ENCODE measurements at regions not wholly inside any gene's neighbourhood (a gene's known extent, or its start where the extent isn't known, plus 50 kb on each side); places are given as distances from the start of the nearest gene placed in this dataset.

DNA sequence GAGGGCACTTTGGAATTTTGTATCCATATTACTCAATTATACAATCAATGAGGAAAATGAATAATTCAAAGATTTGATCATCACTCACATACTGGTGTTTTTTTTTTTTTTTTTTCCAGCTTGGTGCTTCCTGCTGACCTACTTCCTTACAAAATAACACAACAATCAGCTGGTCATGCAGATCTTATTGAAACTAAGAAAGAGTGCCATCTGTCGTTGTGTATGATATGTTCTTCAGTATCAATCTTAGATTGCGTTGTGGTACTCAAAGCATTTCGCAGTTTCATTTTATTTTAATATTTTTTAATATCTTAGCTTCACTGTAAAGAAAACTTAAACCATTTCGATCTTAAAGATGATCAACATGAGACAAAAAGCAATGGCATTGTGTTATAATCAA is 155.6 kb downstream of the OGFRL1 start:
- DNase-seq = no peak

DNA sequence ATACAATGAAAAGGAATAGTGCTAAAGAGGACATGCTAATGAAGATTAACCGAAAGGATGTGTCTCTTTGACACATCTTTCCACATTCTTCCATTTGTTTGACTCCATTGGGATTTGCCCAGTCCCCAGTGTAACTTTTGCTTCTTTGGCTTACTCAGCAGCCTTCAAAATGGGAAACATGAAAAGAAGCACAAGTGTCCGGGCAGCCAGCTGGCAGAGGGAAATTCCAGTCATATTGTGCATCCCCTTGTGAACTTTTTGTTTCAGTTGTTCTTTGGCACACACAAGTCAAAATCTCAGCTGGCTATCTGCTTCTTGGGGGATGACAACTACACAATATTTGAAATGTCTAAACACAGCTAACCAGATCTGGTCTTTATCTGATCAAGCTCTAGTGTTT is 157.4 kb downstream of the OGFRL1 start:
- no peak for DNase-seq

DNA sequence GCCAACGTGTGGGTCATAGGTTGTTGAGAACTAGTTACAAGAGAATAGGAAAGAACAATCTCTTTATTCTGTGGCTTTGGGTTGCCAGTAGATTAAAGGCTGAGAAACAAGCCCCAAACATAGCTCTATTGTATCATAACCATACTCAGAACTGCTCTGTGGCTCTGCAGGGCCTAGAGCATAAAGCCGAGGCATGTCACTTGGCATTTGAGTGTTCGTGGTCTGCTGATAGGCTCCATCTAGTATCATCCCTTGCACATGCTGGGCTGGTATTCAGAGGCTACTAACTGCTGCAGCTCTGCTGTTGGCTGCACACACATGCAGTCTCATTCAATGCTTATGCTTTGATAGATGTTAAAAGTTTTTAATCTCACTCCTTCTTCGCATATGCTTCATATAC is 157.9 kb downstream of the OGFRL1 start:
- no peak for DNase-seq

DNA sequence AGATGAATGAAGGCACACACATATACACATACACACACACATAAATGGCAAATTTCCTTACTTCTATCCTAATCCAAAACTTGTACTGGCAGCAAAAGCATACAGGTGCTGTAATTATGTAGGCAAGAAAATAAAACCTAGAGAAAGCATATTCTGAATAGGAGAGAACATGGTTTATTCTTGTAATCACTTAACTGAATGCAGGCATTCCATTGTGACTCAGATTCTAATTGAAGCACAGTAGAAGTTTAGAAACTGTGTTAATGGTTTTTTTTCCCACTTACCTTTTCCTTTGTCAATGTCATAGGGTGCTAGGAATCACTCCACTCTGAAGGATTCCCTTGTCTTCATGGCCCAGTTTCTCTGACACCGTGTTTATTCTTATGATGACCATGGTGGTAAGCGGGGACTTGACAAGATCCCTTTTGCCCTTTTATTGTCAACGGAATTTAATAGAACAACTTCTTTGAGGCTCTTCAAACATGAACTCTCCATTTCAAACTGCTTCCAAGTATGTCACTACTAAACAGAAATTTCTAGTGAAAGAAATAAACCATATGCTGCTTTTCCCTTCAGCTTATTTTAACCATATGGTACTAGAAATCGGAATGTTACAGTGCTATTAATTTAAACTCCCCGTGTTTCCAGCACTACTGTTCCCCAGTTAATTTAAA is 164.2 kb downstream of the OGFRL1 start:
- DNase-seq = no peak

DNA sequence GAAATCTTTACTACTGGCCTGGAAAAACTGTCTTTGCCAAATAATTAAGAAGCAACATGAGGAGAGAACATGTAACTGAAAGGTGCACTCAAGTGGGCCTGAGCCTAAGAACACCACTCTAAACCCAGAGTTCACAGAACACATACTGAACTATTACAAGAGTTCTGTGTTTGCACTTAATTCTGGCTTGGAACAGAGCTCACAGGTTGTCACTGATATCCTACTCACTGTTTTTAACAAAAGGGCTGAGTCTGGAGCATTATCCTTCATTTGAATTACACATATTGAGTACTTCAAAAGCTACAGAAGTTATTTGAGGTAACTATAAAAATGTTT is 164.7 kb downstream of the OGFRL1 start:
- DNase-seq = no peak

DNA sequence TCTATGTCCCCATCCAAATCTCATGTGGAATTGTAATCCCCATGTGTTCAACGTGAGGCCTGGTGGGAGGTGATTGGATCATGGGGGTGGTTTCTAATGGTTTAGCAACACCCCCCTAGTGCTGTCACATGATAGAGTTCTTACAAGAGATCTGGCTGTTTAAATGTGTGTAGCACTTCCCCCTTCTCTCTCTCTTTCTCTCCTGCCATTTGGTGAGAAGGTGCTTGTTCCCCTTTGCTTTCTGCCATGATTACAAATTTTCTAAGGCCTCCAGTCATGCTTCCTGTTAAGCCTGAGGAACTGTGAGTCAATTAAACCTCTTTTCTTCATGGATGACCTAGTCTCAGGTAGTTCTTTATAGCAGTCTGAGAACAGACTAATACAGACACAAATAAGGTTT is 165.4 kb downstream of the OGFRL1 start:
- no peak for DNase-seq

DNA sequence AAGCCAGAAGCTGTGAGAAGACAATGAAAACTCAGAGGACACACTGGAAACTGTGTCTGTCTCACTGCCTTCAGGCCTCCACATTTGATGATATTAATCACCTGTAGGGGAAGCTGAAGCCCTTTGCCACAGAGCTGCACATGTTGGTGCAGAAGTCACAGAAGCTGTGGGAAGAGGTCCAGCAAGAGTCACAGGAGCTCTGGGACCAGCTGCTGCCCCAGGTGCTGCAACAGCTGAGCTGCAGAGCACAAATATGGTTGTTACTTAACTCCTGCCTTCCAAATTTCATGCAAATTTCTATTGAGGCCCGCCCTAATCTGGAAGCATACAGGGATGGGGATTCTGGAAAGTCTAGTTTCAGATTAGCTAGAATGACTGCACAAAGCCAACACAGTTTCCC is 169.3 kb downstream of the OGFRL1 start:
- DNase-seq = peak; percentile 51

DNA sequence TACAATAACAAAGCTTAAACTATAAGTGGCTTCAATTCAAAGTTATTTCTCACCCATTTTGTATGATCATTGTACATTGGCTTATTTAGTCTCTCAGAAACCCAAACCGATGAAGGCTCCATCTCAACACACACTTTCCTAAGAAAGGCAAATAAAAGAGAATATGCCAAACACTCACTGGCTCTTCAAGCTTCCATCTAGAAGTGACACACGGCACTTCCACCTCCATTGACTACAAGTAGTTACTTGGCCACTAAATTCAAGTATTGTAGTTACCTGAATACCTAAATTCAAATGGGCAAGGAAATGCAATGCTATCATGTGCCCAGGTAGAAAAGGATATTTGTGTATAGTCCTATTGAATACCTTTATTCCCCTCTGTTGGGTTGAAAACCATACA is 170.6 kb downstream of the OGFRL1 start:
- peak; percentile 84 for DNase-seq

DNA sequence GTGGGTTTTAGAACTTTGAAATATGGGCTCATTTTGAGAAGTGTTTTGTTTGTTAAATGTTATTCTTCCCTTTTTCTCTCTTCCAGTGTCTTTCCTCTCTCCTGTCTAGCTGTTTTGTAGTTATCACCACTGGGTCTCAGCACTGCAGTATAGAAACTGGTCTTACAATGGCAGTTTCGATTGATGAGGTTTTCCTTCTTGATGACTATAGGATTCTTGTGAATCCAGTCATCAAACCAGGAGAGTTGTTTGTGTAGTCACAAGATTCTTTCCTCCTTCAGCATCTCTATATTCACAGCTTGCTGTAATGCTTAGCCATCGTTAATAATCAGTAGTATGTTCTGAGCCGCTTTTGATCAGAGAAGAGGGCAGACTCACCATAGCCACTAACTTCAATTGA is 172.3 kb downstream of the OGFRL1 start:
- DNase-seq = no peak

DNA sequence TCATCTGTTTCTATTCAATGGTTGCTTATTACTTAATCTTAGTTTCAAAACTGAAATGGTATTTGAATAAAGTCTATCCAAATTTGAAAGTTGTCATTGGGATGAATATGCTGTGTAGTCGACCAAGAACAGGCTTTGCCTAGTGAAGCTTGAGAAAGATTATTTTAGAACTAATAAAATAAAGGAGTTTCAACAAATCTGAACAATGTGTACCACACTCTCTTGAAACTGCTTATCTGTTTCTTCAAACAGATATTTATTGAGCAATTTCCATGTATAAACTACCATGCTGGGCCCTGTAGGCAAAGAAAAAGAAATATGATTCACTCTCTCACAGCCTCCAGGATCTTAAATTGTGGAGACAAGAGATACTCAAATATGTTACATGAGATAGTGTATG is 174.4 kb downstream of the OGFRL1 start:
- DNase-seq = no peak

DNA sequence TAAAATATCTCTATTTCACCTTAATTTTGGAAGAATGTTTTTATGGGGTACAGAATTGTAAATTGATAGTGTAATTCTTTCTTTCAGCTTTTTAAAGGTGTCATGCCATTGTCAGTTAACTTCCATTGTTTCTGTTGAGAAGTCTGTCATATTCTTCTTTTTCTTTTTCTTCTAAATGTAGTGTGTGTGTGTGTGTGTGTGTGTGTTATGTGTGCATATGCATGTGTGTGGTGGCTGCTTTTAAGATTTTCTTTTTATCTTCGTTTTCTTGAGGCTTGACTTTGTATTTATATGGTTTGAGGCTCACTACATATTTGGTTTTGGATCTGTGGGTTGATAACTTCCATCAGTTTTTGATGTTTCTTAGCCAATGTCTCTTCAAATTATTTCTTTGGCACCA is 176.5 kb downstream of the OGFRL1 start:
- DNase-seq = no peak

DNA sequence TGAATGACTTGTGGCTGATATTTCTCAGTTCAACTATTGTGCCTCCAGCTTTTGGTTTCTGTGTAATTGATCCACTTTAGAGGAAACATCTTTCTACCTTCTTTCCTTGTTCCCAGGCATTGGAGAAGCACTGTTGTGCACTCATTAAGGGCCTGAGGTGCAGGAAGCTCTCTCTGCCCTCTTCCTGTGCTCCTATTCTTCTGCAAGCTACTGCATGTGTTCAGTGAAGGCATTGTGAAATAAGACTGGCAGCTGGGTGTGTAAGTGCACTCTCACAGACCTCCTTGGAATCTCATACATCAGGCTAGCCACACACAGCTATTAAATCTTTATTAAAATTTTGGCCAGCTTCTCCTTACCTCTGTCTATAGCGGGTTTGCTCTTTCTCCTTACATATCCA is 177.8 kb downstream of the OGFRL1 start:
- no peak for DNase-seq

DNA sequence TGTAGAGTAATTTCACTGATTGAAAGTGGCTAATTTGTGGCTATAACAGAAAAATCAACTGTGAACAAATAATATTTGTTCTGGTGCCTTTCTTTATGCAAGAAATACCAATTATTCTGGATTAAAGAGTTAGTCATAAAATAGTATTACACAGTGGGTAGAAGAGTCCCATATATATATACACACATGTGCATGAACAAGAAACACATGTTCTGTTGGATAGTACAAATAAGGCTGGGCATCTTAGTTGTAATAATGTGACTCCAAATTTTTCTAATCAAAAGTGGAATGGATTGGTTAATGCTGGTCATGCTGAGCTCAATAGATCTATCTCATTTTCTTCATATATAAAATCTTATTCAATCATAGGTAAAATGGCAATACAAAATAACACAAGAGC is 179.4 kb downstream of the OGFRL1 start:
- no peak for DNase-seq

DNA sequence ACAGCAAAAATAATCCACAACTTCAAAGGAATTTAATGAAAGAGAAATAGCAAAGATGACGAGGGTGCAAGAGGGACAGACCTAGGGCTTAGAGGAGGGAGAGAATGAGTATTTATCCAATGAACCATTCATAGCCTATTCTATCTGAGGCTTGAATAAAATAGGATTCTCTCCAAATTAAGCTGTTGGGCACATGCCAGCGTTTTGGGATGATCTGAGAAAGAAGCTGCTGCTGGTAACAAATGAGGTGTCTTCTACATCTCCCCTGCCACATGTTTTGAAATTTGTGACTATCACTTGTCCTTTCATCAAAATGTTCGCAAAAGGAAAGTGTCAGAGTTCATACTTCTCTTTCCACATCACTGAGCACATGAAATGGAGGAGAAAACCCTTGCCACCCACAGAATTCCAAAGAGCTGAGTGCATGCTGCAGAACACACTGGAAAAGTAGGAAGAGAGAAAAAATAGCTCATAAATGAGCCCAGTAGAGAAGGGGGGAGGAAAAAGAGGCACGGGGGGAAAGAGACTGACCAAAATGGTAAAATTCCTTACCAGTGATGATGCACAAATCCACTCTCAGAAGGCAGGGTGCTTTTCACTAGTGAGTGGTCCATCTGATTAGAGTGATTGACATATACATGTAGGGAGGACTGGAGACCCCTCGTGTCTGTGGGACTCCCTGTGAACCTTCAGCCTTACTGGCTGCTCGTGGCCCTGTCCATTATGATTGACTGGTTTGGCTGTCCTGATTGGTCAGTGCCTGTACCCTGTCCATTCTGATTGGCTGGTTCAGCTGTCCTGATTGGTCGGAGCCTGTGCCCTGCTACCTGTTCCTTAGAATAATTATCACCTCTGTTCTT is 180.5 kb downstream of the OGFRL1 start:
- no peak for DNase-seq

DNA sequence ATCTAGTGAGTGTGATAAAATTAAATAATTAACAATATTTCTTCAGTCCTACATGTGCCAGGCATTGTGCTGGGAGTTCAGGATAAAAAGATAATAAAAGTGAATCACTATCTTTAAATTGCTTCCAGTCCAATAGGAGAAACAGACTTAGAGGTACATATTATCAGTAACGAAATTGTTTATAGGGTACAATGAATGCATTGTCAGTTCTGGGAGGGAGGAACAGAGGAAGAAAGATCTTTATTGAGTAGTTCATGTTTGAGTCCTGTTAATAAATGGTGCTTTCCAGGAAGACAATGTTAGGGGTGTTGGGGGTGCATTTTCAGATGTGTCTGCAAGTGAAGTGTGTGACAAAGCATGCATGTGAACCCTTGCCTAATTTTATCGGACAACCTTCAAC is 183.1 kb downstream of the OGFRL1 start:
- no peak for DNase-seq

DNA sequence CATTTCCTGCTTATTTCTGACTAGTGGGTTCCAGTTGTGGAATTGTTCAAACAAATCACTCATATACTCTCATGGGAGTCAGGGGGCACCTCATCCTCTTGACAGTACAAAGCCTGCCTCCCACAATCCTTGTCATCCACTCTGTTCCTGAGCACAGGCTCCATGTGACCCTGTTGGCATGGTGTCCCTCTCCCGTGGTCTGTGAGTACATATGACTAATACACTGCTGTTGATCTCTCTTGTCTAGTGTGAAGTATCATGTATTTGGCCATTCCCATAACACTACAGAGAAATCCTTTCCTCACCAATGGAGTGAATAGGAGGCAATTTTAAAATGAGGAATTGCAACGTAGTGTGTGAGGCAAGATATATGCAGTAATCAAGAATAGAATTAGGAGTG is 185.3 kb downstream of the OGFRL1 start:
- DNase-seq = peak; percentile 20

DNA sequence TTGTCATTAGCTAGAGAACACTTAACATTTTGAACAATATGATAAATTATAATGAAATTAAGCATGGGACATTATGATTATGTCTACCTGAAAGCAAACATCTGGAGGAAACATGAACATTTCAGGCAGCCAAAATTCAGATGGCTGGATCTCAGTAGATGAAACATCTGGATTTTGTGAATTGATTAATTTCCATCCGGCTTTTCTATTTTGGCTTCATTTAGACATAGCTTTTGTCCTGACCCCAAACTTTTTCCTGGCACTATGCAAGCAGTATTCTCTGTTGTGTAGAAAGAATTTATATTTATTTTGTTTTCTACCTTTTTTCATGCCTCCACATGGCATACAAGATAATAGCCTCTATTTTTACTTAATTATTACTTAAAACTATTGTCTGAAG is 186.3 kb downstream of the OGFRL1 start:
- DNase-seq = no peak

DNA sequence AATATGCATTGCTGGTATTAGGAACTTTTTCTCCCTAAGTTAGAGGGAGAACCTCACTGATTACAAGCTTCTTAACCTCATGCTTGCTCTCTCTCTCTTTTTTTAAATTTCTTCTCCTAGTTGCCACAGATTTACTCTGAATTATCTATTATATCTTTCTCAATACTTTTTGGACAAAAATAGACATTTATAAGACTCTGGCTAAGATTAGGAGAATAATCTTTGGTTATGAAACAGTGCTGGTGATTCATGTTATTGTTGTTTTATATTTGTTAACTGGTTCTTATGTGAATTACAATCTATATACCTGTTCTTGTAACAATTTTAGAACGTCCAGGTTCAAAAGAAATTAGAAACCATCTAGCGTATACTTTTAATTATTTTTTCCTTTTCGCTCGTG is 187.8 kb downstream of the OGFRL1 start:
- DNase-seq = no peak

DNA sequence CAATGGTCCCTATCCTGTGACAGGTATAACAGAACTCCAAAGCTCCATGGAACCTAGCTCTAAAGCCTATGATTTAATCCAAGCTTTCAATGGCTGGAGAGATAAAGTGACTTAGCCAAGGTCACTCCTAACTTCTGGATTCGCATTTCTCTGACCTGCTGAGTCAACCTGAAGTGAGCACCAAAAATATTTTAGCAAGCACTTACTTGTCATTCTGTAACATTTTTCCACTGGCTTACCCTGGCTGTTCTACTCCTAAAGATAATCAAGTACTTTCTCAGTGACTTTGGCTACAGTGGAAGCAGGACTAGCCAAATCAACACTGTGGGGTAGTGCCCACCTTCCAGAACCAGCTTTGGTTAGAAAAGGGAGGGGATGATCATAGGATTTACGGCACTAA is 188.3 kb downstream of the OGFRL1 start:
- no peak for DNase-seq

DNA sequence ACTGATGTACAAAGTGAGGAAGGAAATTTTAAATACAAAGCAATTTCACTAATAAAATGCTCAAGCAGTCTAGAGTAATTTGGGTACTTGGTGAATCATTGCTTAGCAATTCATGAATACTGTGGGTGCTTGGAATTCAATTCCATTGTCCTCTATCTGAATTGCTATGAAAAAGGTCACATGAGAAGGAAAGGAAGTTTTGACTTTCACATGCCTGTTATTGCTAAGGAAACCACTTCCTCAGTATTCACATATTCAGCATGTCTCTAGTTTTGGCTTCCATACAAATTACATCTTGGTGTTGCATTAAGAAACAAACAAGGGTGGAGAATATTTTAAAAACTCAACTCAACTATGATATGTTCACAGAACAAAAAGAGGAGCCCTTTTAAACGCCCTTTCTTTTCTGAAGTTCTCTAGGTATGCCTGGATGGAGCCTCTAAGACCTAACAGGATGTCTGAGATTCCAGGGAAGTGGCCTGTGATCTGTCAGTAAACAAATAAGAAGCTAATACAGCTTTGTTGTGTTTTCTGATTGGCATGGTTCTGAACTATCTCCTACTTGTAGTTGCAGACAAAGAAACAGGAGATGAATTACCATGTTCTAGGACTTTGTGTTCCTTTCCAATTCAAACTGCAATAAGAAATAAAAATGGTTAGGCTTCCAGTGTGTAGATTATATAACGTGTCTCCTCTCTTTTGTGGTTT is 190.4 kb downstream of the OGFRL1 start:
- peak; percentile 9 for DNase-seq

DNA sequence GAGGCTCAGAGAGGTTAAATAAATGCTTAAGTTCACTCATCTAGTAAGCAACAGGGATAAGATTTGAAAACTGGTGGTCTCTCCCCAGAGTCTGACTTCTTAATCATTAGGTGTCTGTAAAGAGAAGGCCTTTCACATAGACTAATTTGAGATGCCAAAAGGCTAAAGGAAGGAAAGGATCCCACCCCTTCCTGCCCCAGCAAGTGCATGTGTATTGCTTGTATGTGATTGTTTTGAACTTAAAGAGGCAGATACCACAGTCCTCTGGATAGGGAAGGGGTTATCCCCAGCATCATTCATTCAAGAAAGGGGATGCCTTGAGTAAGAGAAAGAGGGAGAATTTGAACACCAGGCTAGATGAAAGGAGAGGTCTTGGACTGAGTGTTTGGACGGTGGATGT is 192.0 kb downstream of the OGFRL1 start:
- DNase-seq = no peak

DNA sequence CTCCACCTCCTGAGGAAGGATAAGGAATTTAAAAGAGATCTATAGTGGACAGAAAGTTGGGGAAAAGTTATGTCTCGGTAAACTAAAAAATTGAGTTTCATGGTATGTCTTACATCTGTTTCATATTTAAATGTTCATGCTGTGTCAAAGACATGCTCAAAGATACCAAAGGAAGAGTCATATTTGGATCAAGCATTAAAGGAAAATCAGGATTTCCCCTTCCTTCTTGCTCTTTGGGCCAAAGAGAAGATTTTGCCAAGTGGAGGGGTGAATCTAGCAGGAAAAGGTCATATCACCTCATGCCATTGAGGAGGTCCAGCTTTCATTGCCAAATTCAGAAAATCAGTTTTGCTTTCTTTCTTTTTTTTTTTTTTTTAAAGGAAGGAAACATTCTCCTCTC is 192.4 kb downstream of the OGFRL1 start:
- DNase-seq = no peak

DNA sequence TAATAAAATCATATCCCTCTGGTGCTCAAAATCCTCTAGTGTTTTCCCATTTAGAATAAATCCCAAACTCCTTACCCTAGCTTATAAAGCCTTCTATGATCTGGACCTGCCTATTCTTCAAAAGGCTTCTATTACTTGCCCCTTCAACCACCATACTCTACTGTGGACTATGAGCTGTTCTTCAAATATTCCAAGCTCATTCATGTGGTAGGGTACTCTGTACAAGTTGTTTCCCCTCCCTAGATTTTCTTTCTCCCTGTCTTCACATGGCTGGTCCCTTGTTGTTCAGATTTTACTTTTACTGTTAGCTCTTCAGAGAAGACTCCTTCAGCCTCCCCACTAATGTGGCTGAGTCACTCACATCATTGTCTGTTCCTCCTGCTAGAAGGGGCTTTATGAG is 193.2 kb downstream of the OGFRL1 start:
- DNase-seq = no peak

DNA sequence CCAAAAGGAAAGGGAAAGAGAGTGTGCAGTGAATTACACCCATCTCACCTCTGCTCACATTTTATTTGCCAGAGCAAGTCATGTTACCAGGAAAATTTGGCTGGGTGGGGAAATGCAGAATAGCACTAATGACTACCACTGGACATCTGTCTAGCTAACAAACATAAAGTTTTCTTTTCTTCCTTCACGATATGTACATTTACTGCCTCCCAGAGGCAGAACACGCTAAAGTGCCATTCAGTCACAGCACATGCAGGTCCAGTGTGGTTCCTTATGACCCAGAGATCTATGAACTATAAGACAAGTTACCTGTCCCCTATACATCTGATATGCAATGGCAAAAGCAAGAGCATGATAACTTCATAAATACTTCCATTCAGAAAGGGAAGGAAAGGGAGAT is 194.1 kb downstream of the OGFRL1 start:
- no peak for DNase-seq
